DND-41 (cell line): ENCODE measurements at regions not wholly inside any gene's neighbourhood (a gene's known extent, or its start where the extent isn't known, plus 50 kb on each side); places are given as distances from the start of the nearest gene placed in this dataset.

Experiments
- ATAC-seq: fragments of 200-7000 bp; cut with Tn5 transposase; 3 replicates; pipeline ENCODE4 v1.9.1; 2021; ENCODE audit warnings: low read depth; ENCODE audit not compliant: insufficient read depth
- DNase-seq: peaks from one replicate; pipeline ENCODE4 v3.0.0-alpha.2; 2020
- H2AFZ ChIP-seq: 2 replicates; pipeline ENCODE4 v1.6.0; 2012; ENCODE audit warnings: low read depth, low read length
- H3K27ac ChIP-seq: 2 replicates; pipeline ENCODE4 v1.5.1; 2012; ENCODE audit warnings: low read length, inconsistent platforms
- H3K27me3 ChIP-seq: fragments of 200-600 bp; sonication (generic); 2 replicates; pipeline ENCODE4 v1.6.0; 2012; ENCODE audit warnings: low read length, mild to moderate bottlenecking, inconsistent platforms; ENCODE audit not compliant: insufficient read depth, poor library complexity
- H3K36me3 ChIP-seq: 2 replicates; pipeline ENCODE4 v1.5.1; 2012; ENCODE audit warnings: low read length, inconsistent platforms; ENCODE audit not compliant: insufficient read depth
- H3K4me1 ChIP-seq: 2 replicates; pipeline ENCODE4 v1.5.1; 2012; ENCODE audit warnings: mild to moderate bottlenecking, low read length; ENCODE audit not compliant: insufficient read depth
- H3K4me2 ChIP-seq: 2 replicates; pipeline ENCODE4 v1.6.0; 2012; ENCODE audit warnings: mild to moderate bottlenecking, moderate library complexity, low read length, inconsistent platforms; ENCODE audit not compliant: insufficient read depth
- H3K4me3 ChIP-seq, 2 experiments: fragments of 200-600 bp in 1 of 2; shearing (Covaris generic) in 1 of 2; 2 replicates each; pipeline ENCODE4 v1.5.1; 2012 to 2016; ENCODE audit warnings: inconsistent platforms in 2 of 2, low read length in 2 of 2, mild to moderate bottlenecking in 2 of 2, low read depth in 1 of 2, moderate library complexity in 1 of 2
- H3K79me2 ChIP-seq: 2 replicates; pipeline ENCODE4 v1.6.0; 2012; ENCODE audit warnings: low read length, inconsistent platforms; ENCODE audit not compliant: insufficient read depth
- H3K9ac ChIP-seq: 2 replicates; pipeline ENCODE4 v1.6.0; 2012; ENCODE audit warnings: low read depth, mild to moderate bottlenecking, inconsistent platforms, low read length, moderate library complexity
- H3K9me3 ChIP-seq: 2 replicates; pipeline ENCODE4 v1.5.1; 2012; ENCODE audit warnings: low read length, moderate library complexity, mild to moderate bottlenecking, inconsistent platforms; ENCODE audit not compliant: insufficient read depth, severe bottlenecking
- H4K20me1 ChIP-seq: 2 replicates; pipeline ENCODE4 v1.6.0; 2012; ENCODE audit warnings: low read length; ENCODE audit not compliant: insufficient read depth
- EZH2 ChIP-seq: IDR thresholded peaks from 3 replicates; pipeline ENCODE4 v1.6.1; 2012; ENCODE audit warnings: borderline replicate concordance, low read depth, mild to moderate bottlenecking, moderate library complexity, low read length, inconsistent platforms; ENCODE audit not compliant: severe bottlenecking
- TF ChIP-seq, protein P1 (sequence below): IDR thresholded peaks from 2 replicates; pipeline ENCODE4 v1.5.1; 2012; ENCODE audit warnings: borderline replicate concordance, low read length, moderate library complexity, mild to moderate bottlenecking; ENCODE audit not compliant: poor library complexity, severe bottlenecking; ENCODE audit errors: extremely low read depth

DNA sequence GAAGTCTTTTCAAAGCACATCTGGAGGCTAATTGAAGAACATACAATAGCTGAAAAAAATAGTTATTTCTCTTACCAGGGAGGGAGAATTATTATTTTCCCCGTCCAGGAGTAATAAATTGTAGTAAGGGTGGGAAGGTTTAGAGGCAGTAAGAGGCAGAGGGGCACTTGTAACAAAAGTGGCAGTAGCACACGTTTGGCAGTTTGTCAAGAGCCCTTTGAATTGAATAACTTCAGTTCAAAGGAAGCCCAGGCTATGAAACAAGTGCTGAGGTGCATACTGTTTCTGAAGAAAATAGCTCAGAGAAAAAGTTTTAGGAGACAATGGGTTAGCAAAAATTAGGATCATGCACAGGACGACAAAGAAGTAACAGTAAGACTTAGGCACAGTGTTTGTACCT, 451.3 kb downstream of the LRRC70 start:
- H3K4me2 ChIP-seq, result no peak overlapping the region
- peaks cover 17% of the 10 kb centered on the region for H3K9me3 ChIP-seq
- no peaks in the 10 kb centered on the region for H3K4me1 ChIP-seq
- DNase-seq (no peak), ATAC-seq (no peak)
- no peak overlapping the region for H2AFZ ChIP-seq
- no peaks in the 10 kb centered on the region for H4K20me1 ChIP-seq
- no peak overlapping the region for H3K4me3 ChIP-seq
- no peaks in the 10 kb centered on the region for H3K36me3 ChIP-seq
- no peaks in the 10 kb centered on the region for H3K27me3 ChIP-seq
- no peaks in the 10 kb centered on the region for H3K79me2 ChIP-seq
- H3K9ac ChIP-seq, result no peak overlapping the region
- no peak overlapping the region for H3K27ac ChIP-seq
- TF ChIP-seq EZH2, result no peak
- TF ChIP-seq, protein P1, sequence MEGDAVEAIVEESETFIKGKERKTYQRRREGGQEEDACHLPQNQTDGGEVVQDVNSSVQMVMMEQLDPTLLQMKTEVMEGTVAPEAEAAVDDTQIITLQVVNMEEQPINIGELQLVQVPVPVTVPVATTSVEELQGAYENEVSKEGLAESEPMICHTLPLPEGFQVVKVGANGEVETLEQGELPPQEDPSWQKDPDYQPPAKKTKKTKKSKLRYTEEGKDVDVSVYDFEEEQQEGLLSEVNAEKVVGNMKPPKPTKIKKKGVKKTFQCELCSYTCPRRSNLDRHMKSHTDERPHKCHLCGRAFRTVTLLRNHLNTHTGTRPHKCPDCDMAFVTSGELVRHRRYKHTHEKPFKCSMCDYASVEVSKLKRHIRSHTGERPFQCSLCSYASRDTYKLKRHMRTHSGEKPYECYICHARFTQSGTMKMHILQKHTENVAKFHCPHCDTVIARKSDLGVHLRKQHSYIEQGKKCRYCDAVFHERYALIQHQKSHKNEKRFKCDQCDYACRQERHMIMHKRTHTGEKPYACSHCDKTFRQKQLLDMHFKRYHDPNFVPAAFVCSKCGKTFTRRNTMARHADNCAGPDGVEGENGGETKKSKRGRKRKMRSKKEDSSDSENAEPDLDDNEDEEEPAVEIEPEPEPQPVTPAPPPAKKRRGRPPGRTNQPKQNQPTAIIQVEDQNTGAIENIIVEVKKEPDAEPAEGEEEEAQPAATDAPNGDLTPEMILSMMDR, result no peak

DNA sequence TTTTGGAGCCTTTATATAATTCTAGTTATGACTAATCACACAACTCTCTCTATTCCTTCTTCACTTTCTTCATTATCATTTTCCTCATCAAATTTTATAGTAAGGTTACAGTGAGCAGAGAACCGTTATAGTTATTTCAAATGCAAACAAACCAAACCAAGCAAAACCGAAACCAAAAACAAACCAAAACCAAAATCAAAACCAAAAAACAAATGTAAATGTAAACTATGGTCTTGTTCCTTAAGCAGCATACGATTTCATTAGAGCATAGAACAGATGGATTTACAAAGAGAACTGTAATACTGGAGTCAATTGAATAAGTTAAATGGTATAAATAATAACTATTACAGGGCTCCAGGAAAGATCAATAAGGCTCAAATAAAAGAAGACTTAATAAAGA, 447.1 kb downstream of the LRRC70 start:
- H3K79me2 ChIP-seq, result no peaks in the 10 kb centered on the region
- no peak overlapping the region for H2AFZ ChIP-seq
- no peak overlapping the region for H3K9ac ChIP-seq
- H3K4me3 ChIP-seq, result no peak overlapping the region
- no peak overlapping the region for H3K4me2 ChIP-seq
- no peaks in the 10 kb centered on the region for H3K27me3 ChIP-seq
- no peaks in the 10 kb centered on the region for H3K4me1 ChIP-seq
- no peaks in the 10 kb centered on the region for H3K36me3 ChIP-seq
- DNase-seq (no peak), ATAC-seq (no peak; the same call in 2 of the 3 replicates)
- H3K27ac ChIP-seq, result no peak overlapping the region
- H4K20me1 ChIP-seq, result no peaks in the 10 kb centered on the region
- no peaks in the 10 kb centered on the region for H3K9me3 ChIP-seq
- TF ChIP-seq, protein P1, result no peak
- no peak for TF ChIP-seq EZH2

DNA sequence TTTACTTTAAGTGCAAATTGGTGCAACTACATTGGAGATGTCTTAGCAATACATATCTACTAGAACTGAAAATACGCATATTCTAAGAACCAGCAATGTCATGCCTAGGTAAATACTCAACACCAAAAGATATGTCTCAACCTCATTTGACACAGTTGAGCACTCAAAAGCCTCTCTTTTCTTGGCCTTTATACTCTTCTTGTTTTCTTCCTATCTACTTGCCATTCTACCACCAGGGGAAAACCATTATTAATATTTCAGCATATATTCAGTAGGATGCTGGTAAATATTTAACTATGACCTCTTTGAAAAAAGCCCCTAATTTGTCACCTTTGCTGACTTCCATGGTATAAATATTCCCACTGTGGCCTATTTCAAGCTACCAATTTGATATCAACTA, 443.8 kb downstream of the LRRC70 start:
- no peaks in the 10 kb centered on the region for H3K27me3 ChIP-seq
- no peak for TF ChIP-seq EZH2
- TF ChIP-seq, protein P1, result no peak
- no peak overlapping the region for H3K27ac ChIP-seq
- no peak for DNase-seq
- no peaks in the 10 kb centered on the region for H3K9me3 ChIP-seq
- H3K4me2 ChIP-seq, result no peak overlapping the region
- no peak for ATAC-seq
- H3K36me3 ChIP-seq, result no peaks in the 10 kb centered on the region
- no peak overlapping the region for H2AFZ ChIP-seq
- no peak overlapping the region for H3K9ac ChIP-seq
- no peaks in the 10 kb centered on the region for H3K79me2 ChIP-seq
- no peaks in the 10 kb centered on the region for H3K4me1 ChIP-seq
- H4K20me1 ChIP-seq, result no peaks in the 10 kb centered on the region
- no peak overlapping the region for H3K4me3 ChIP-seq

DNA sequence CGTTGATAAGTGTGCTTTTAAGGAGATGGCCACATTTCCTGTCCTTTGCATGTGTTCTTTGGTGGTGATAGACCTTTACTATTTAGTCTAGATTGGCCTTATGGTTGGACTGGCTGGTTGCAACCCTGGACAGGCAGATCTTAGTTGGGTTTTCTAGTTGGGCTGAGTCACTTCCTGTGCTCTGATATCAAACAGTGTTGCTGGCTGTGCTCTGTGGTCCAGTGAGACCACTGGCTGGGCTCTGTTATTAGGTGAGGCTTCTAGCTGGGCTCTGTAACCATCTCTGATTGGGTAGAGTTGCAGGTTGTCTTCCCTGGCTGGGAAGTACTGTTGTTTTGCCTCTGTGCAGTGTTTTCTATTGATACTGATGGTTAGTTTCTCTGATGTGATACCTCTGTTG, 432.5 kb downstream of the LRRC70 start:
- Histone ChIP-seq H3K4me1 (no peaks in the 10 kb centered on the region), H4K20me1 (no peaks in the 10 kb centered on the region), H3K4me2 (no peak overlapping the region), H2AFZ (no peak overlapping the region), H3K4me3 (no peak overlapping the region), H3K79me2 (no peaks in the 10 kb centered on the region), H3K9me3 (no peaks in the 10 kb centered on the region), H3K36me3 (no peaks in the 10 kb centered on the region), H3K27me3 (no peaks in the 10 kb centered on the region), H3K9ac (no peak overlapping the region), H3K27ac (no peak overlapping the region)
- ATAC-seq (no peak), DNase-seq (no peak)
- TF ChIP-seq, protein P1, result no peak
- no peak for TF ChIP-seq EZH2
